A549 (cell line): ENCODE measurements at regions not wholly inside any gene's neighbourhood (a gene's known extent, or its start where the extent isn't known, plus 50 kb on each side); places are given as distances from the start of the nearest gene placed in this dataset.

Experiments
- ATAC-seq, 2 experiments: fragments of 200-7000 bp in 1 of 2; fragments of >200 bp in 1 of 2; cut with Nextera tagmentation in 1 of 2; cut with Tn5 transposase in 1 of 2; 3 replicates each; pipeline versions ENCODE4 v1.8.0 to v1.9.1; 2018 to 2020; ENCODE audit warnings: mild to moderate bottlenecking in 1 of 2, moderate library complexity in 1 of 2
- CTCF ChIA-PET: fragments of 300-600 bp; sonication (Branson Sonifier 250); formaldehyde crosslinking; extraction: SDS; loops from one replicate; lab custom pipeline; 2021; ENCODE audit warnings: antibody characterized with exemption, inconsistent platforms; lab: Yijun Ruan, JAX
- POLR2A ChIA-PET: fragments of 350-600 bp; formaldehyde crosslinking; extraction: SDS; loops from one replicate; lab custom pipeline; 2021; ENCODE audit warnings: antibody characterized with exemption, inconsistent platforms; lab: Yijun Ruan, JAX
- DNase-seq, 2 experiments: peaks; one replicate each; pipeline versions ENCODE4 v3.0.0 to v3.0.0-alpha.2; 2011 to 2016; ENCODE audit warnings: low read depth in 1 of 2, low spot score in 1 of 2
- FAIRE-seq: peaks from 2 replicates; lab custom pipeline; 2011; peaks lifted over from hg19 to GRCh38; lab: Jason Lieb, UNC
- H3K27ac ChIP-seq, 2 experiments: fragments of >200 bp; sonication (Bioruptor Twin); formaldehyde crosslinking; 3 replicates each; pipeline ENCODE4 v1.5.1; 2016 to 2017
- H3K4me1 ChIP-seq: fragments of >200 bp; sonication (Bioruptor Twin); formaldehyde crosslinking; 3 replicates; pipeline ENCODE4 v1.6.1; 2016
- H3K4me2 ChIP-seq: fragments of >200 bp; sonication (Bioruptor Twin); formaldehyde crosslinking; 3 replicates; pipeline ENCODE4 v1.6.1; 2016
- H3K4me3 ChIP-seq: fragments of >200 bp; sonication (Bioruptor Twin); formaldehyde crosslinking; 3 replicates; pipeline ENCODE4 v1.5.1; 2016
- H3K9me3 ChIP-seq: fragments of >200 bp; sonication (Bioruptor Twin); formaldehyde crosslinking; 3 replicates; pipeline ENCODE4 v1.6.1; 2016
- BHLHE40 ChIP-seq: IDR thresholded peaks from 2 replicates; pipeline ENCODE4 v1.6.1; 2012; ENCODE audit warnings: low read depth, low read length, inconsistent platforms
- CBX2 ChIP-seq: fragments of 200-600 bp; sonication (generic); IDR thresholded peaks from 2 replicates; pipeline ENCODE4 v1.6.1; 2016; ENCODE audit warnings: low read depth, mild to moderate bottlenecking, borderline replicate concordance
- CHD2 ChIP-seq: fragments of 150-350 bp; IDR thresholded peaks from 2 replicates; pipeline ENCODE4 v1.6.1; 2014; ENCODE audit warnings: low read length; ENCODE audit not compliant: partially characterized antibody
- CHD4 ChIP-seq: fragments of 200-600 bp; sonication (generic); IDR thresholded peaks from 2 replicates; pipeline ENCODE4 v1.6.1; 2016; ENCODE audit warnings: antibody characterized with exemption, mild to moderate bottlenecking, borderline replicate concordance
- ELK1 ChIP-seq: fragments of 150-350 bp; IDR thresholded peaks from 2 replicates; pipeline ENCODE4 v1.6.1; 2014; ENCODE audit warnings: low read depth, mild to moderate bottlenecking, low read length
- GATA3 ChIP-seq: IDR thresholded peaks from 2 replicates; pipeline ENCODE4 v1.6.1; 2012; ENCODE audit warnings: borderline replicate concordance
- HES2 ChIP-seq: fragments of >200 bp; sonication (Bioruptor Twin); formaldehyde crosslinking; IDR thresholded peaks from 2 replicates; pipeline ENCODE4 v1.6.1; 2016
- HOXA7 ChIP-seq: fragments of 250-450 bp; sonication (Bioruptor Pico); IDR thresholded peaks from 2 replicates; pipeline ENCODE4 v1.5.0; 2020; ENCODE audit warnings: mild to moderate bottlenecking, moderate library complexity
- JUN ChIP-seq, 2 experiments: fragments of >200 bp; sonication (Bioruptor Twin); formaldehyde crosslinking; IDR thresholded peaks; 2 replicates in 1 of 2; 3 replicates in 1 of 2; pipeline ENCODE4 v1.6.1; 2016 to 2017
- MAFK ChIP-seq: fragments of 450-650 bp; IDR thresholded peaks from 2 replicates; pipeline ENCODE4 v1.6.1; 2014; ENCODE audit not compliant: partially characterized antibody
- MAZ ChIP-seq: fragments of 150-350 bp; IDR thresholded peaks from 2 replicates; pipeline ENCODE4 v1.6.1; 2014; ENCODE audit warnings: antibody characterized with exemption, low read depth, low read length, borderline replicate concordance
- NFE2L2 ChIP-seq: fragments of 150-350 bp; conservative IDR thresholded peaks from 2 replicates; pipeline ENCODE4 v1.6.1; 2014; ENCODE audit warnings: low read length
- NPAS2 ChIP-seq: fragments of 250-450 bp; sonication (Bioruptor Pico); IDR thresholded peaks from 2 replicates; pipeline ENCODE4 v1.8.0; 2022; ENCODE audit warnings: mild to moderate bottlenecking, moderate library complexity, borderline replicate concordance
- NR3C1 ChIP-seq: fragments of >200 bp; sonication (Bioruptor Twin); formaldehyde crosslinking; IDR thresholded peaks from 3 replicates; pipeline ENCODE4 v1.6.1; 2017
- PHF8 ChIP-seq: fragments of 200-600 bp; sonication (generic); IDR thresholded peaks from 2 replicates; pipeline ENCODE4 v1.6.1; 2016; ENCODE audit warnings: low read depth, mild to moderate bottlenecking, antibody characterized with exemption, moderate library complexity, borderline replicate concordance
- POLR2A ChIP-seq: IDR thresholded peaks from 2 replicates; pipeline ENCODE4 v1.6.1; 2012; ENCODE audit warnings: mild to moderate bottlenecking, low read length
- POLR2AphosphoS2 ChIP-seq: conservative IDR thresholded peaks from 2 replicates; pipeline ENCODE4 v1.6.1; 2012; ENCODE audit warnings: low read length, improper control_type of control experiment, inconsistent platforms
- RARB ChIP-seq: fragments of 250-450 bp; sonication (Bioruptor Pico); IDR thresholded peaks from 2 replicates; pipeline ENCODE4 v1.8.0; 2021; ENCODE audit warnings: mild to moderate bottlenecking, moderate library complexity
- RCOR1 ChIP-seq: fragments of 150-350 bp; IDR thresholded peaks from 2 replicates; pipeline ENCODE4 v1.6.1; 2014; ENCODE audit warnings: antibody characterized with exemption, low read length, low read depth
- REST ChIP-seq: fragments of 200-600 bp; sonication (generic); IDR thresholded peaks from 2 replicates; pipeline ENCODE4 v1.6.1; 2016; ENCODE audit warnings: antibody characterized with exemption, mild to moderate bottlenecking, moderate library complexity
- RNF2 ChIP-seq: fragments of 200-600 bp; sonication (generic); IDR thresholded peaks from 2 replicates; pipeline ENCODE4 v1.6.1; 2016; ENCODE audit warnings: low read depth, mild to moderate bottlenecking, antibody characterized with exemption, moderate library complexity, borderline replicate concordance
- SREBF2 ChIP-seq: fragments of 450-650 bp; IDR thresholded peaks from 2 replicates; pipeline ENCODE4 v1.6.1; 2014; ENCODE audit warnings: mild to moderate bottlenecking, moderate library complexity
- ZNF302 ChIP-seq: fragments of 250-450 bp; sonication (Bioruptor Pico); IDR thresholded peaks from 2 replicates; pipeline ENCODE4 v1.9.0; 2021; ENCODE audit warnings: inconsistent platforms, mild to moderate bottlenecking, moderate library complexity
- ZSCAN20 ChIP-seq: fragments of 250-450 bp; sonication (Bioruptor Pico); IDR thresholded peaks from 2 replicates; pipeline ENCODE4 v1.8.0; 2022; ENCODE audit warnings: mild to moderate bottlenecking, moderate library complexity
- WGBS: methylation state at CpG from one replicate; pipeline ENCODE4 v1.1.6; 2017; ENCODE audit errors: missing lambda C conversion rate; 5-methylcytosine and 5-hydroxymethylcytosine counted together
- TF ChIP-seq, protein P1 (sequence below): IDR thresholded peaks from 2 replicates; pipeline ENCODE4 v1.6.1; 2012

DNA sequence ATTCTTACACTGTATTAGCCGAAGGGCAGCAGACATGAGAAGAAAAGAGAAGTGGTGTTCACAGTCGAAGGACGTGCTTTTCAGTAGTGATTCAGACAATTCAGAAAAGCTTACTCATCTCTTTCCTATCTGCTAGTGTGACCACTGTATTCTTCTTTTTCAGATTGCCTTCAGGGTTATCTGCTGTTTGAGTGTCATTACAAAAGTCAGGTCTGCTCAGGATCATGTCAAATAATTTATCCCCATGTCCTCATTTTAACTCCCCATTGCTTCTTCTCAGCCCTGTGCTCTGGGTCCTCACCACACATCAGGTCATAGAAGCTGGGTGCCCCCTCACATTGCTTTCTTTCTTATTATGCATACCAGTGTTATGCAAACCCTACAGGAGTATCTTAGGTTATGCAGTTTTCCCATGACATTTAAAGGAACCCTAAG lies 394.0 kb downstream of the CETN3 start:
- CTCF ChIA-PET: interaction anchor here (0.6 kb wide), 1 partner anchor 26 kb away, joined by 3 read pairs; no protein-coding TSS in a partner anchor
- 26% methylated on average over 3 of the region's 3 CpGs for WGBS
- POLR2A ChIA-PET: no interaction called here
- no peak for FAIRE-seq
- no peak overlapping the region for H3K4me2 ChIP-seq
- no peak overlapping the region for H3K27ac ChIP-seq
- H3K4me1 ChIP-seq: no peaks in the 10 kb centered on the region
- no peak overlapping the region for H3K4me3 ChIP-seq
- no peak for DNase-seq
- H3K9me3 ChIP-seq: no peaks in the 10 kb centered on the region
- no peak for TF ChIP-seq POLR2AphosphoS2
- no peak for TF ChIP-seq POLR2A
- no peak for ATAC-seq

DNA sequence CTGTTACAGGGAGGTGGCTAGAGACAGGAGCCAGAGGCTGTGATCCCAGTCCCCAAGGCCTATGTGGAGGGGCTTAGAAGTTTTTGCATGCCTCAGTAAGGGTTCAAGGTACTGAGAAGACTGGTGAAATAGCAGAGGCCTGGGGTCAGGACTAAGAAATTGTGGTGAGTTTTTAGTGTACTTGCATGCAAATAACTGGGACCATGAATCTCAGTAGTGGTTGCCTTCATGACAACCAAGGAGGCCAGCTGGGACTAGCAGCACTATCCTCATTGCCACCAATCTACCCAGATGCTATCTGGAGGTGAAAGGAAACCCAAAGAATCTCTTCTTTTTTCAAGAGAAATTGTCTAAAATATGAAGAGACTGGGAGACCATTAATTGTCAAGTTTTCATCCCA lies 395.1 kb downstream of the CETN3 start:
- ChIA-PET POLR2A (no interaction called here), CTCF (no interaction called here)
- DNase-seq (no peak), FAIRE-seq (no peak), ATAC-seq (no peak)
- no peak for TF ChIP-seq HES2
- no peak for TF ChIP-seq REST
- TF ChIP-seq, protein P1, sequence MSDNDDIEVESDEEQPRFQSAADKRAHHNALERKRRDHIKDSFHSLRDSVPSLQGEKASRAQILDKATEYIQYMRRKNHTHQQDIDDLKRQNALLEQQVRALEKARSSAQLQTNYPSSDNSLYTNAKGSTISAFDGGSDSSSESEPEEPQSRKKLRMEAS: no peak
- no peak for TF ChIP-seq BHLHE40
- TF ChIP-seq SREBF2: no peak
- TF ChIP-seq NR3C1: no peak
- no peak for TF ChIP-seq RNF2
- no peak for TF ChIP-seq ZNF302 (CRISPR knock-in tag)
- no peak for TF ChIP-seq RCOR1
- no peak for TF ChIP-seq JUN (IDR thresholded peaks at IDR 0.05)
- no peak for TF ChIP-seq RARB
- no peak for TF ChIP-seq PHF8
- TF ChIP-seq GATA3: no peak
- TF ChIP-seq ELK1: no peak
- TF ChIP-seq CBX2: no peak
- TF ChIP-seq CHD2: no peak
- H3K9me3 ChIP-seq: no peaks in the 10 kb centered on the region
- no peak overlapping the region for H3K4me2 ChIP-seq
- H3K27ac ChIP-seq: no peak overlapping the region
- no peak overlapping the region for H3K4me3 ChIP-seq
- no peaks in the 10 kb centered on the region for H3K4me1 ChIP-seq

DNA sequence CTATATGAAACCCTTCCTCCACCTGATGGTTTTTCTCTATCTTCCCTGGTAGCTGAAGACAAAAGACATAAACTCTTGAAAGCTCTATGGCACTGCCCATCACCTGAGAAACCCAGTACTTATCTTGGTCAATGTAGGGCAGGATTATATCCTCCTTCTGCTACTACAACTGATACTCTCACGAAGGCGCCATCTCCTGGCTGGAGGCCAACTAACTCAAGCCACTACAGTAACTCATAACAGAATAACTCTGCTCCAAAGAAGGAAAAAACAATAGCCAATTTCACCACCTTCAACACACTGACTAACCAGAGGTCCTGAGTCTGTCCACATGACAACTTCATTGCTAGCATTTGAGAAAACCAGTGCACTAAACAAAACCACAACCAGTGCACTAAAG lies 409.2 kb downstream of the CETN3 start:
- H3K4me3 ChIP-seq: no peak overlapping the region
- WGBS: 20% methylated on average over 2 of the region's 2 CpGs

More for the DNA sequence above, 409.2 kb downstream of the CETN3 start:
- Histone ChIP-seq H3K4me1 (no peaks in the 10 kb centered on the region), H3K27ac (no peak overlapping the region), H3K4me2 (no peak overlapping the region), H3K9me3 (no peaks in the 10 kb centered on the region)
- POLR2A ChIA-PET: no interaction called here
- TF ChIP-seq NFE2L2: no peak
- no peak for TF ChIP-seq MAFK
- no peak for TF ChIP-seq CHD4
- no peak for TF ChIP-seq GATA3
- TF ChIP-seq BHLHE40: no peak
- no peak for TF ChIP-seq ZSCAN20 (CRISPR knock-in tag)
- TF ChIP-seq NPAS2 (CRISPR knock-in tag): no peak
- TF ChIP-seq CBX2: no peak
- no peak for TF ChIP-seq HOXA7 (CRISPR knock-in tag)
- TF ChIP-seq MAZ: no peak
- ATAC-seq (no peak), FAIRE-seq (no peak), DNase-seq (peak in 1 of 2 experiments; percentile 4)
- CTCF ChIA-PET: no interaction called here
